Mesothelial cell of epicardium (in vitro differentiated cells): ENCODE measurements at regions not wholly inside any gene's neighbourhood (a gene's known extent, or its start where the extent isn't known, plus 50 kb on each side); places are given as distances from the start of the nearest gene placed in this dataset.
"Not testable (repeated sequence)": the region's sequence is repeated elsewhere in the genome, so short reads cannot be mapped to it uniquely, and the experiment has no call there.

ENCODE experiments used
- DNase-seq, 2 experiments: peaks; one replicate each; pipeline ENCODE4 v3.0.0; 2021; ENCODE audit warnings: low spot score in 2 of 2; ENCODE audit not compliant: unreplicated experiment in 2 of 2
- H3K27ac Mint-ChIP-seq: 2 replicates; pipeline ENCODE4 v1.8.0; 2021; ENCODE audit warnings: mixed read lengths
- H3K27me3 Mint-ChIP-seq: 2 replicates; pipeline ENCODE4 v1.8.0; 2021; ENCODE audit warnings: low read depth, mixed read lengths
- H3K36me3 Mint-ChIP-seq: 2 replicates; pipeline ENCODE4 v1.8.0; 2021; ENCODE audit warnings: mixed read lengths
- H3K4me1 Mint-ChIP-seq: 2 replicates; pipeline ENCODE4 v1.8.0; 2021; ENCODE audit warnings: mixed read lengths
- H3K4me3 Mint-ChIP-seq: 2 replicates; pipeline ENCODE4 v1.8.0; 2021; ENCODE audit warnings: mild to moderate bottlenecking, moderate library complexity, mixed read lengths
- H3K9me3 Mint-ChIP-seq: 2 replicates; pipeline ENCODE4 v1.8.0; 2021; ENCODE audit warnings: mixed read lengths
- CTCF ChIP-seq: fragments of 200-600 bp; sonication (generic); IDR thresholded peaks from one replicate; pipeline ENCODE4 v1.5.0; 2021; ENCODE audit warnings: antibody characterized with exemption; ENCODE audit not compliant: unreplicated experiment

GRCh38 chr17:14434506-14434905, 133.6 kb downstream of the HS3ST3B1 start:
- no peak for TF ChIP-seq CTCF
- Mint-ChIP-seq H3K27me3 (peaks cover 10% of the 10 kb centered on the region), H3K27ac (no peak overlapping the region), H3K4me3 (no peak overlapping the region), H3K4me1 (no peaks in the 10 kb centered on the region), H3K36me3 (no peaks in the 10 kb centered on the region), H3K9me3 (no peaks in the 10 kb centered on the region)
- no peak for DNase-seq

GRCh38 chr17:14432079-14432478, 131.2 kb downstream of the HS3ST3B1 start:
- Mint-ChIP-seq H3K27ac (no peak overlapping the region), H3K27me3 (peaks cover 10% of the 10 kb centered on the region), H3K4me1 (no peaks in the 10 kb centered on the region), H3K36me3 (no peaks in the 10 kb centered on the region), H3K9me3 (no peaks in the 10 kb centered on the region), H3K4me3 (no peak overlapping the region)
- TF ChIP-seq CTCF = no peak
- no peak for DNase-seq

GRCh38 chr17:14429084-14429483, 128.2 kb downstream of the HS3ST3B1 start:
- TF ChIP-seq CTCF = no peak
- H3K27ac Mint-ChIP-seq = no peak overlapping the region
- no peaks in the 10 kb centered on the region for H3K9me3 Mint-ChIP-seq
- DNase-seq = no peak
- no peaks in the 10 kb centered on the region for H3K36me3 Mint-ChIP-seq
- H3K4me1 Mint-ChIP-seq = no peaks in the 10 kb centered on the region
- no peak overlapping the region for H3K4me3 Mint-ChIP-seq
- peaks cover 14% of the 10 kb centered on the region for H3K27me3 Mint-ChIP-seq

GRCh38 chr17:14428648-14429029, 127.8 kb downstream of the HS3ST3B1 start:
- H3K4me1 Mint-ChIP-seq = no peaks in the 10 kb centered on the region
- DNase-seq = no peak
- no peak for TF ChIP-seq CTCF
- peaks cover 18% of the 10 kb centered on the region for H3K27me3 Mint-ChIP-seq
- no peak overlapping the region for H3K4me3 Mint-ChIP-seq
- H3K36me3 Mint-ChIP-seq = no peaks in the 10 kb centered on the region
- H3K9me3 Mint-ChIP-seq = no peaks in the 10 kb centered on the region
- no peak overlapping the region for H3K27ac Mint-ChIP-seq

GRCh38 chr17:14427900-14428647, 127.2 kb downstream of the HS3ST3B1 start:
- DNase-seq = no peak
- no peaks in the 10 kb centered on the region for H3K4me1 Mint-ChIP-seq
- H3K9me3 Mint-ChIP-seq = no peaks in the 10 kb centered on the region
- TF ChIP-seq CTCF = no peak
- H3K27ac Mint-ChIP-seq = no peak overlapping the region
- no peaks in the 10 kb centered on the region for H3K36me3 Mint-ChIP-seq
- peaks cover 20% of the 10 kb centered on the region for H3K27me3 Mint-ChIP-seq
- H3K4me3 Mint-ChIP-seq = no peak overlapping the region

GRCh38 chr17:14423156-14423555, 122.3 kb downstream of the HS3ST3B1 start:
- not testable (repeated sequence) for H3K4me1 Mint-ChIP-seq, H3K9me3 Mint-ChIP-seq, H3K4me3 Mint-ChIP-seq, H3K27ac Mint-ChIP-seq, H3K36me3 Mint-ChIP-seq, DNase-seq
- peaks cover 41% of the 10 kb centered on the region for H3K27me3 Mint-ChIP-seq
